IMR-90 (cell line): ENCODE measurements at regions not wholly inside any gene's neighbourhood (a gene's known extent, or its start where the extent isn't known, plus 50 kb on each side); places are given as distances from the start of the nearest gene placed in this dataset.

ENCODE experiments used
- ATAC-seq: fragments of 200-7000 bp; cut with Tn5 transposase; 2 replicates; pipeline ENCODE4 v1.9.1; 2020; ENCODE audit warnings: low read depth, mild to moderate bottlenecking, moderate library complexity
- BruUV-seq: library from RNA; stranded (reverse); fragments of 400-500 nt; replicated peaks from 2 replicates; lab custom pipeline; 2021; lab: Mats Ljungman, UMichigan
- CTCF ChIA-PET: fragments of 300-600 bp; formaldehyde crosslinking; extraction: SDS; loops from one replicate; lab custom pipeline; 2021; ENCODE audit warnings: antibody characterized with exemption; lab: Yijun Ruan, JAX
- POLR2A ChIA-PET: fragments of 300-600 bp; sonication (Branson Sonifier 250); formaldehyde crosslinking; loops from one replicate; lab custom pipeline; 2022; ENCODE audit warnings: antibody characterized with exemption; ENCODE audit not compliant: unreplicated experiment; lab: Charles Lee
- DNase-seq: peaks from one replicate; pipeline ENCODE4 v3.0.0; 2013
- H2AFZ ChIP-seq: replicated peaks from 2 replicates; pipeline ENCODE3; 2013; ENCODE audit warnings: low read length, mild to moderate bottlenecking; ENCODE audit not compliant: poor library complexity
- H2AK5ac ChIP-seq: 2 replicates; pipeline ENCODE4 v1.6.1; 2013; ENCODE audit warnings: low read depth, low read length, inconsistent platforms
- H2AK9ac ChIP-seq: replicated peaks from 2 replicates; pipeline ENCODE3; 2013; ENCODE audit warnings: mild to moderate bottlenecking, low read depth, low read length, moderate library complexity; ENCODE audit not compliant: poor library complexity
- H2BK120ac ChIP-seq: 2 replicates; pipeline ENCODE4 v1.6.1; 2013; ENCODE audit warnings: low read depth, low read length, inconsistent platforms
- H2BK15ac ChIP-seq: 3 replicates; pipeline ENCODE4 v1.6.1; 2013; ENCODE audit warnings: low read depth, low read length, inconsistent platforms
- H2BK20ac ChIP-seq: 2 replicates; pipeline ENCODE4 v1.6.1; 2013; ENCODE audit warnings: low read depth, mild to moderate bottlenecking, inconsistent platforms, low read length, moderate library complexity
- H2BK5ac ChIP-seq: 2 replicates; pipeline ENCODE4 v1.6.1; 2013; ENCODE audit warnings: mild to moderate bottlenecking, low read depth, low read length, inconsistent platforms; ENCODE audit not compliant: poor library complexity, severe bottlenecking
- H3K14ac ChIP-seq: replicated peaks from 2 replicates; pipeline ENCODE4 v1.6.1; 2013; ENCODE audit warnings: low read depth, low read length, inconsistent platforms
- H3K18ac ChIP-seq: 2 replicates; pipeline ENCODE4 v1.6.1; 2013; ENCODE audit warnings: low read depth, low read length, control low read depth
- H3K23ac ChIP-seq: 2 replicates; pipeline ENCODE4 v1.6.1; 2013; ENCODE audit warnings: low read depth, low read length, inconsistent platforms
- H3K27ac ChIP-seq: 2 replicates; pipeline ENCODE4 v1.5.1; 2013; ENCODE audit warnings: mild to moderate bottlenecking, control low read depth, low read length; ENCODE audit not compliant: insufficient read depth
- H3K27me3 ChIP-seq: 2 replicates; pipeline ENCODE4 v1.6.1; 2013; ENCODE audit warnings: low read length; ENCODE audit not compliant: control insufficient read depth, insufficient read depth
- H3K36me3 ChIP-seq: 2 replicates; pipeline ENCODE4 v1.6.1; 2013; ENCODE audit warnings: low read length, mixed read lengths; ENCODE audit not compliant: control insufficient read depth, insufficient read depth
- H3K4ac ChIP-seq: 2 replicates; pipeline ENCODE4 v1.6.1; 2013; ENCODE audit warnings: low read depth, low read length, inconsistent platforms
- H3K4me1 ChIP-seq: 2 replicates; pipeline ENCODE4 v1.6.1; 2013; ENCODE audit warnings: low read length, mixed read lengths; ENCODE audit not compliant: control insufficient read depth, insufficient read depth
- H3K4me2 ChIP-seq: 2 replicates; pipeline ENCODE4 v1.6.1; 2013; ENCODE audit warnings: low read depth, mild to moderate bottlenecking, control low read depth, low read length, moderate library complexity
- H3K4me3 ChIP-seq: 2 replicates; pipeline ENCODE4 v1.5.1; 2013; ENCODE audit warnings: low read depth, mild to moderate bottlenecking, control low read depth, low read length, moderate library complexity; ENCODE audit not compliant: insufficient read depth
- H3K56ac ChIP-seq: 2 replicates; pipeline ENCODE4 v1.6.1; 2013; ENCODE audit warnings: low read length, inconsistent platforms; ENCODE audit not compliant: insufficient read depth; ENCODE audit errors: extremely low read depth
- H3K79me1 ChIP-seq, 2 experiments: 2 replicates each; pipeline ENCODE4 v1.6.1; 2013; ENCODE audit warnings: low read length in 2 of 2, inconsistent platforms in 1 of 2, low read depth in 1 of 2
- H3K9ac ChIP-seq: 2 replicates; pipeline ENCODE4 v1.6.1; 2013; ENCODE audit warnings: low read depth, low read length, control low read depth
- H3K9me1 ChIP-seq: 2 replicates; pipeline ENCODE4 v1.6.1; 2013; ENCODE audit warnings: low read length, inconsistent platforms; ENCODE audit not compliant: insufficient read depth
- H3K9me3 ChIP-seq: 2 replicates; pipeline ENCODE4 v1.6.1; 2013; ENCODE audit warnings: low read length; ENCODE audit not compliant: control insufficient read depth, insufficient read depth
- H4K20me1 ChIP-seq: 2 replicates; pipeline ENCODE4 v1.6.1; 2013; ENCODE audit warnings: low read length, inconsistent platforms; ENCODE audit not compliant: insufficient read depth
- H4K5ac ChIP-seq: 2 replicates; pipeline ENCODE4 v1.6.1; 2013; ENCODE audit warnings: mild to moderate bottlenecking, low read depth, low read length, control low read depth
- H4K8ac ChIP-seq, 2 experiments: 2 replicates each; pipeline ENCODE4 v1.6.1; 2013; ENCODE audit warnings: low read depth in 2 of 2, low read length in 2 of 2, control low read depth in 1 of 2, inconsistent platforms in 1 of 2
- H4K91ac ChIP-seq: 2 replicates; pipeline ENCODE4 v1.6.1; 2013; ENCODE audit warnings: low read depth, low read length, inconsistent platforms; ENCODE audit not compliant: insufficient read depth
- CEBPB ChIP-seq: IDR thresholded peaks from 2 replicates; pipeline ENCODE4 v1.6.1; 2012; ENCODE audit warnings: low read depth, low read length, improper control_type of control experiment
- WGBS, 2 experiments: methylation state at CpG; one replicate each; pipeline versions ENCODE4 v1.1.5 to v1.1.7; 2013; ENCODE audit warnings: missing lambda C conversion rate in 2 of 2; ENCODE audit not compliant: insufficient read length in 1 of 2; ENCODE audit errors: extremely low coverage in 2 of 2; 5-methylcytosine and 5-hydroxymethylcytosine counted together
- dilution Hi-C: fragments of 300-500 bp; cut with HindIII; formaldehyde crosslinking; loops from one replicate; pipeline ENCODE4 v1.14.3; 2018; ENCODE audit warnings: low sequenced_read_pairs; ENCODE audit not compliant: unreplicated experiment
- in situ Hi-C: fragments of 300-500 bp; cut with MboI; formaldehyde crosslinking; loops from 3 replicates; pipeline ENCODE4 v1.14.3; 2019; ENCODE audit warnings: low sequenced_read_pairs, inconsistent platforms, mixed read lengths
- intact Hi-C: fragments of 100-400 bp; cut with micrococcal nuclease; formaldehyde crosslinking; loops from 2 replicates; pipeline ENCODE4 v1.10.0; 2022
- TF ChIP-seq, protein P1 (sequence below): conservative IDR thresholded peaks from 2 replicates; pipeline ENCODE4 v1.5.1; 2012; ENCODE audit warnings: mild to moderate bottlenecking, low read depth, low read length, improper control_type of control experiment

DNA sequence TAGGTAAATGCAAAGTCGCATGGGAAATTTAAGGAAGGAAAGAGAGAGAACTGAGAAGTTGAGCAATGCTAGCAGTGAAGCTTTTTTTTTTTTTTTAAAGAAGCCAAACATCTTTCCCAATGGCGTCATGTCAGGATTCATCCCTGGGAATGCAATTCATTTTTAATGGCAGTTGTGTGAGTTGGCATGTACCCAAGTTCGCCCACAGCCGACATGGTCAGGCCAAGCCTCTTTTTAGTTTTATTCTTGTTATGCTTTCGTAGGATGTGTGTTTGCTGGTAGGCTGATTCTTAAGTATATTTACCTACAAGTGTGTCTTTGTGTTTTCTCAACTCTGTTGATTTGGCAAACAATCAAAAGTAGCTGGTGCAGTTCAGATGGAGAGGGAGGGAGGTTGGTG, 127.6 kb upstream of the ITGA6 start:
- no peak overlapping the region for H4K8ac ChIP-seq
- peak; percentile 90 for TF ChIP-seq CEBPB
- TF ChIP-seq, protein P1, sequence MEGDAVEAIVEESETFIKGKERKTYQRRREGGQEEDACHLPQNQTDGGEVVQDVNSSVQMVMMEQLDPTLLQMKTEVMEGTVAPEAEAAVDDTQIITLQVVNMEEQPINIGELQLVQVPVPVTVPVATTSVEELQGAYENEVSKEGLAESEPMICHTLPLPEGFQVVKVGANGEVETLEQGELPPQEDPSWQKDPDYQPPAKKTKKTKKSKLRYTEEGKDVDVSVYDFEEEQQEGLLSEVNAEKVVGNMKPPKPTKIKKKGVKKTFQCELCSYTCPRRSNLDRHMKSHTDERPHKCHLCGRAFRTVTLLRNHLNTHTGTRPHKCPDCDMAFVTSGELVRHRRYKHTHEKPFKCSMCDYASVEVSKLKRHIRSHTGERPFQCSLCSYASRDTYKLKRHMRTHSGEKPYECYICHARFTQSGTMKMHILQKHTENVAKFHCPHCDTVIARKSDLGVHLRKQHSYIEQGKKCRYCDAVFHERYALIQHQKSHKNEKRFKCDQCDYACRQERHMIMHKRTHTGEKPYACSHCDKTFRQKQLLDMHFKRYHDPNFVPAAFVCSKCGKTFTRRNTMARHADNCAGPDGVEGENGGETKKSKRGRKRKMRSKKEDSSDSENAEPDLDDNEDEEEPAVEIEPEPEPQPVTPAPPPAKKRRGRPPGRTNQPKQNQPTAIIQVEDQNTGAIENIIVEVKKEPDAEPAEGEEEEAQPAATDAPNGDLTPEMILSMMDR: no peak
- no peak overlapping the region for H3K18ac ChIP-seq
- H2BK15ac ChIP-seq: no peak overlapping the region
- no peak overlapping the region for H3K4me2 ChIP-seq
- no peak overlapping the region for H2AFZ ChIP-seq
- in situ Hi-C loops (no loop called here), dilution Hi-C loops (no loop called here), intact Hi-C loops (no loop called here)
- H3K36me3 ChIP-seq: no peaks in the 10 kb centered on the region
- no CpG with 5 or more reads among the region's 5 CpGs for WGBS, 2 experiments
- no peak for ATAC-seq
- no peak overlapping the region for H3K23ac ChIP-seq
- no peaks in the 10 kb centered on the region for H3K9me1 ChIP-seq
- no peak overlapping the region for H4K5ac ChIP-seq
- H3K4me1 ChIP-seq: no peaks in the 10 kb centered on the region
- no peak overlapping the region for H4K91ac ChIP-seq
- H4K20me1 ChIP-seq: no peaks in the 10 kb centered on the region
- H3K4ac ChIP-seq: no peak overlapping the region
- peak; percentile 91 for DNase-seq
- POLR2A ChIA-PET: no interaction called here
- H2BK120ac ChIP-seq: no peak overlapping the region
- H3K56ac ChIP-seq: no peak overlapping the region
- H3K9ac ChIP-seq: no peak overlapping the region
- no peaks in the 10 kb centered on the region for H3K27me3 ChIP-seq
- no peaks in the 10 kb centered on the region for H3K79me1 ChIP-seq
- H3K14ac ChIP-seq: no peak overlapping the region
- no peak overlapping the region for H3K4me3 ChIP-seq
- CTCF ChIA-PET: no interaction called here
- no peak overlapping the region for H2BK5ac ChIP-seq
- H2AK5ac ChIP-seq: no peak overlapping the region
- no peak overlapping the region for H2AK9ac ChIP-seq
- no peak overlapping the region for H3K27ac ChIP-seq
- no peak overlapping the region for H2BK20ac ChIP-seq
- H3K9me3 ChIP-seq: peaks cover 2% of the 10 kb centered on the region
- no TSS peak for BruUV-seq
